ENCODE measurements at regions not wholly inside any gene's neighbourhood (a gene's known extent, or its start where the extent isn't known, plus 50 kb on each side); places are given as distances from the start of the nearest gene placed in this dataset.

- Mint-ChIP-seq H3K4me1 (peaks cover 0 to 6% (median 2%) of the 10 kb centered on the region in 4 donors), H3K36me3 (no peaks in the 10 kb centered on the region), H3K4me3 (no peak overlapping the region), H3K27ac (no peak overlapping the region), H3K27me3 (no peaks in the 10 kb centered on the region), H3K9me3 (no peaks in the 10 kb centered on the region)
- POLR2A ChIA-PET, result no interaction called here
- ATAC-seq, result no peak
- no peak for DNase-seq
Observed at GRCh38 chr13:20351281-20352022, 119.3 kb upstream of the GJB6 start.

GRCh38 chr13:20350819-20351218, 118.7 kb upstream of the GJB6 start:
- H3K4me3 Mint-ChIP-seq, result no peak overlapping the region
- POLR2A ChIA-PET, result no interaction called here
- no peaks in the 10 kb centered on the region for H3K36me3 Mint-ChIP-seq
- H3K9me3 Mint-ChIP-seq, result no peaks in the 10 kb centered on the region
- peaks cover 0 to 6% (median 2%) of the 10 kb centered on the region in 4 donors for H3K4me1 Mint-ChIP-seq
- H3K27ac Mint-ChIP-seq, result no peak overlapping the region
- ATAC-seq (no peak), DNase-seq (no peak)
- no peaks in the 10 kb centered on the region for H3K27me3 Mint-ChIP-seq

GRCh38 chr13:20350382-20350763, 118.3 kb upstream of the GJB6 start:
- DNase-seq (no peak), ATAC-seq (no peak)
- H3K36me3 Mint-ChIP-seq, result no peaks in the 10 kb centered on the region
- H3K4me3 Mint-ChIP-seq, result no peak overlapping the region
- peak overlapping the region in 1 of 10 donors; percentile 10 for H3K27ac Mint-ChIP-seq
- no peaks in the 10 kb centered on the region for H3K9me3 Mint-ChIP-seq
- H3K4me1 Mint-ChIP-seq, result peaks cover 0 to 6% (median 2%) of the 10 kb centered on the region in 4 donors
- POLR2A ChIA-PET, result no interaction called here
- H3K27me3 Mint-ChIP-seq, result no peaks in the 10 kb centered on the region

GRCh38 chr13:20349564-20350381, 117.7 kb upstream of the GJB6 start:
- DNase-seq (no peak), ATAC-seq (no peak)
- POLR2A ChIA-PET, result no interaction called here
- H3K27ac Mint-ChIP-seq, result peak overlapping the region in 1 of 10 donors; percentile 10
- H3K4me1 Mint-ChIP-seq, result peaks cover 0 to 6% (median 2%) of the 10 kb centered on the region in 4 donors
- H3K27me3 Mint-ChIP-seq, result no peaks in the 10 kb centered on the region
- H3K36me3 Mint-ChIP-seq, result no peaks in the 10 kb centered on the region
- H3K4me3 Mint-ChIP-seq, result no peak overlapping the region
- no peaks in the 10 kb centered on the region for H3K9me3 Mint-ChIP-seq

- POLR2A ChIA-PET, result no interaction called here
- ATAC-seq, result no peak
- Mint-ChIP-seq H3K27me3 (no peaks in the 10 kb centered on the region), H3K36me3 (no peaks in the 10 kb centered on the region), H3K4me3 (no peak overlapping the region), H3K9me3 (no peaks in the 10 kb centered on the region), H3K27ac (peak overlapping the region in 1 of 10 donors; percentile 10), H3K4me1 (peaks cover 0 to 3% (median under 1%) of the 10 kb centered on the region in 4 donors)
- DNase-seq, result no peak
Observed at GRCh38 chr13:20348645-20349408, 116.7 kb upstream of the GJB6 start.

- Mint-ChIP-seq H3K27ac (no peak overlapping the region), H3K4me3 (no peak overlapping the region), H3K4me1 (peaks cover 0 to 3% (median under 1%) of the 10 kb centered on the region in 4 donors), H3K27me3 (no peaks in the 10 kb centered on the region), H3K9me3 (no peaks in the 10 kb centered on the region), H3K36me3 (no peaks in the 10 kb centered on the region)
- ATAC-seq (no peak), DNase-seq (no peak)
- POLR2A ChIA-PET, result no interaction called here
Observed at GRCh38 chr13:20348018-20348417, 115.9 kb upstream of the GJB6 start.

- no peaks in the 10 kb centered on the region for H3K27me3 Mint-ChIP-seq
- ATAC-seq (no peak), DNase-seq (no peak)
- H3K36me3 Mint-ChIP-seq, result no peaks in the 10 kb centered on the region
- H3K27ac Mint-ChIP-seq, result no peak overlapping the region
- no peaks in the 10 kb centered on the region for H3K9me3 Mint-ChIP-seq
- POLR2A ChIA-PET, result no interaction called here
- no peak overlapping the region for H3K4me3 Mint-ChIP-seq
- peaks cover 0 to under 1% (median 0%) of the 10 kb centered on the region in 4 donors for H3K4me1 Mint-ChIP-seq
Observed at GRCh38 chr13:20344836-20345490, 112.8 kb upstream of the GJB6 start.

GRCh38 chr13:20342311-20342710, 110.2 kb upstream of the GJB6 start:
- H3K27ac Mint-ChIP-seq, result no peak overlapping the region
- DNase-seq (no peak), ATAC-seq (no peak)
- POLR2A ChIA-PET, result no interaction called here
- H3K4me3 Mint-ChIP-seq, result no peak overlapping the region
- no peaks in the 10 kb centered on the region for H3K9me3 Mint-ChIP-seq
- H3K4me1 Mint-ChIP-seq, result peaks cover 1 to 7% (median 4%) of the 10 kb centered on the region in 4 donors
- no peaks in the 10 kb centered on the region for H3K27me3 Mint-ChIP-seq
- no peaks in the 10 kb centered on the region for H3K36me3 Mint-ChIP-seq

GRCh38 chr13:20340759-20341171, 108.6 kb upstream of the GJB6 start:
- POLR2A ChIA-PET, result no interaction called here
- Mint-ChIP-seq H3K4me1 (peaks cover 1 to 10% (median 8%) of the 10 kb centered on the region in 4 donors), H3K27ac (no peak overlapping the region), H3K27me3 (no peaks in the 10 kb centered on the region), H3K9me3 (no peaks in the 10 kb centered on the region), H3K4me3 (no peak overlapping the region), H3K36me3 (no peaks in the 10 kb centered on the region)
- no peak for ATAC-seq
- DNase-seq, result no peak

- no peaks in the 10 kb centered on the region for H3K9me3 Mint-ChIP-seq
- no peak for ATAC-seq
- no peaks in the 10 kb centered on the region for H3K27me3 Mint-ChIP-seq
- no peaks in the 10 kb centered on the region for H3K36me3 Mint-ChIP-seq
- no peak overlapping the region for H3K4me3 Mint-ChIP-seq
- DNase-seq, result no peak
- POLR2A ChIA-PET, result no interaction called here
- H3K27ac Mint-ChIP-seq, result no peak overlapping the region
- peaks cover 1 to 10% (median 8%) of the 10 kb centered on the region in 4 donors for H3K4me1 Mint-ChIP-seq
Observed at GRCh38 chr13:20340136-20340758, 108.1 kb upstream of the GJB6 start.

- H3K9me3 Mint-ChIP-seq, result no peaks in the 10 kb centered on the region
- peak overlapping the region in 2 of 10 donors; percentile 4 to 6 for H3K27ac Mint-ChIP-seq
- H3K4me3 Mint-ChIP-seq, result no peak overlapping the region
- POLR2A ChIA-PET, result no interaction called here
- DNase-seq (no peak), ATAC-seq (no peak)
- peaks cover 0 to 2% (median 0%) of the 10 kb centered on the region in 3 donors for H3K36me3 Mint-ChIP-seq
- no peaks in the 10 kb centered on the region for H3K27me3 Mint-ChIP-seq
- H3K4me1 Mint-ChIP-seq, result peaks cover 1 to 10% (median 8%) of the 10 kb centered on the region in 4 donors
Observed at GRCh38 chr13:20337884-20338551, 105.9 kb upstream of the GJB6 start.

GRCh38 chr13:20336761-20337160, 104.6 kb upstream of the GJB6 start:
- H3K4me1 Mint-ChIP-seq, result peaks cover 1 to 10% (median 8%) of the 10 kb centered on the region in 4 donors
- H3K4me3 Mint-ChIP-seq, result no peak overlapping the region
- no peaks in the 10 kb centered on the region for H3K27me3 Mint-ChIP-seq
- H3K27ac Mint-ChIP-seq, result peak overlapping the region in 2 of 10 donors; percentile 1 to 15
- POLR2A ChIA-PET, result no interaction called here
- DNase-seq (no peak), ATAC-seq (no peak)
- peaks cover 0 to 2% (median 0%) of the 10 kb centered on the region in 3 donors for H3K36me3 Mint-ChIP-seq
- no peaks in the 10 kb centered on the region for H3K9me3 Mint-ChIP-seq
